Osteoblast (primary cell): ENCODE measurements at regions not wholly inside any gene's neighbourhood (a gene's known extent, or its start where the extent isn't known, plus 50 kb on each side); places are given as distances from the start of the nearest gene placed in this dataset.

Experiments used
- DNase-seq: peaks from one replicate; pipeline ENCODE4 v3.0.0; 2011; ENCODE audit warnings: low spot score, mixed read lengths; ENCODE audit not compliant: insufficient read length; ENCODE audit errors: missing footprints
- H2AFZ ChIP-seq: 2 replicates; pipeline ENCODE4 v1.6.0; 2011; ENCODE audit warnings: mild to moderate bottlenecking, low read length
- H3K27ac ChIP-seq: 2 replicates; pipeline ENCODE4 v1.5.1; 2011; ENCODE audit warnings: mild to moderate bottlenecking, low read depth, low read length, moderate library complexity
- H3K27me3 ChIP-seq: 2 replicates; pipeline ENCODE4 v1.6.0; 2012; ENCODE audit warnings: mild to moderate bottlenecking, control low read depth, inconsistent platforms, low read length, moderate library complexity; ENCODE audit not compliant: insufficient read depth
- H3K36me3 ChIP-seq: 2 replicates; pipeline ENCODE4 v1.5.1; 2011; ENCODE audit warnings: mild to moderate bottlenecking, low read length, control low read depth, moderate library complexity; ENCODE audit not compliant: insufficient read depth
- H3K4me1 ChIP-seq: 2 replicates; pipeline ENCODE4 v1.5.1; 2011; ENCODE audit warnings: mild to moderate bottlenecking, low read length, control low read depth, moderate library complexity; ENCODE audit not compliant: insufficient read depth
- H3K4me2 ChIP-seq: 2 replicates; pipeline ENCODE4 v1.6.0; 2011; ENCODE audit warnings: mild to moderate bottlenecking, low read length; ENCODE audit not compliant: insufficient read depth
- H3K4me3 ChIP-seq: fragments of 200-600 bp; sonication (generic); 3 replicates; pipeline ENCODE4 v1.5.1; 2012; ENCODE audit warnings: mild to moderate bottlenecking, low read length, inconsistent platforms; ENCODE audit not compliant: insufficient read depth
- H3K79me2 ChIP-seq: 2 replicates; pipeline ENCODE4 v1.6.0; 2012; ENCODE audit warnings: mild to moderate bottlenecking, low read length, control low read depth, inconsistent platforms; ENCODE audit not compliant: insufficient read depth
- H3K9me3 ChIP-seq: 2 replicates; pipeline ENCODE4 v1.5.1; 2011; ENCODE audit warnings: low read depth, low read length, control low read depth
- H4K20me1 ChIP-seq: 2 replicates; pipeline ENCODE4 v1.6.0; 2012; ENCODE audit warnings: mild to moderate bottlenecking, low read length, control low read depth; ENCODE audit not compliant: insufficient read depth
- CTCF ChIP-seq: IDR thresholded peaks from 2 replicates; pipeline ENCODE4 v1.5.1; 2011; ENCODE audit warnings: mild to moderate bottlenecking, low read depth, low read length, moderate library complexity; ENCODE audit errors: extremely low read depth

- H3K27ac ChIP-seq = no peak overlapping the region
- H3K9me3 ChIP-seq = no peaks in the 10 kb centered on the region
- H3K79me2 ChIP-seq = no peaks in the 10 kb centered on the region
- no peak overlapping the region for H2AFZ ChIP-seq
- H3K4me2 ChIP-seq = no peak overlapping the region
- H3K4me1 ChIP-seq = peaks cover under 1% of the 10 kb centered on the region
- TF ChIP-seq CTCF = no peak
- H3K27me3 ChIP-seq = no peaks in the 10 kb centered on the region
- H3K4me3 ChIP-seq = no peak overlapping the region
- H4K20me1 ChIP-seq = no peaks in the 10 kb centered on the region
- H3K36me3 ChIP-seq = no peaks in the 10 kb centered on the region
- DNase-seq = no peak
Observed at GRCh38 chr20:52037370-52037769, 154.2 kb downstream of the ZFP64 start.

- Histone ChIP-seq H3K4me2 (no peak overlapping the region), H3K9me3 (no peaks in the 10 kb centered on the region), H4K20me1 (no peaks in the 10 kb centered on the region), H2AFZ (no peak overlapping the region), H3K27me3 (no peaks in the 10 kb centered on the region), H3K4me1 (peaks cover 15% of the 10 kb centered on the region), H3K4me3 (no peak overlapping the region), H3K79me2 (no peaks in the 10 kb centered on the region), H3K27ac (no peak overlapping the region), H3K36me3 (no peaks in the 10 kb centered on the region)
- no peak for TF ChIP-seq CTCF
- no peak for DNase-seq
Observed at GRCh38 chr20:52035977-52036376, 155.6 kb downstream of the ZFP64 start.

GRCh38 chr20:52035498-52035897, 156.1 kb downstream of the ZFP64 start:
- H4K20me1 ChIP-seq = no peaks in the 10 kb centered on the region
- no peaks in the 10 kb centered on the region for H3K36me3 ChIP-seq
- no peaks in the 10 kb centered on the region for H3K79me2 ChIP-seq
- no peak overlapping the region for H3K4me2 ChIP-seq
- no peaks in the 10 kb centered on the region for H3K9me3 ChIP-seq
- H3K4me1 ChIP-seq = peaks cover 17% of the 10 kb centered on the region
- H3K27ac ChIP-seq = no peak overlapping the region
- no peak for DNase-seq
- no peak overlapping the region for H3K4me3 ChIP-seq
- no peak for TF ChIP-seq CTCF
- no peak overlapping the region for H2AFZ ChIP-seq
- H3K27me3 ChIP-seq = no peaks in the 10 kb centered on the region

- no peaks in the 10 kb centered on the region for H3K36me3 ChIP-seq
- H3K27ac ChIP-seq = no peak overlapping the region
- no peak for DNase-seq
- no peaks in the 10 kb centered on the region for H3K9me3 ChIP-seq
- H3K4me1 ChIP-seq = peaks cover 17% of the 10 kb centered on the region
- no peak overlapping the region for H3K4me3 ChIP-seq
- H4K20me1 ChIP-seq = no peaks in the 10 kb centered on the region
- TF ChIP-seq CTCF = no peak
- no peak overlapping the region for H3K4me2 ChIP-seq
- H3K79me2 ChIP-seq = no peaks in the 10 kb centered on the region
- H3K27me3 ChIP-seq = no peaks in the 10 kb centered on the region
- H2AFZ ChIP-seq = no peak overlapping the region
Observed at GRCh38 chr20:52034581-52034980, 157.0 kb downstream of the ZFP64 start.
